WTC11 (cell line): ENCODE measurements at regions not wholly inside any gene's neighbourhood (a gene's known extent, or its start where the extent isn't known, plus 50 kb on each side); places are given as distances from the start of the nearest gene placed in this dataset.

Experiments
- AR ChIP-seq: fragments of 250-450 bp; sonication (Bioruptor Pico); IDR thresholded peaks from 2 replicates; pipeline ENCODE4 v1.9.0; 2021; ENCODE audit warnings: mild to moderate bottlenecking
- ATF3 ChIP-seq: sonication (generic); formaldehyde crosslinking; conservative IDR thresholded peaks from 2 replicates; pipeline ENCODE4 v1.8.1; 2022; ENCODE audit warnings: mild to moderate bottlenecking, missing genetic modification reagents
- CREB1 ChIP-seq: sonication (generic); formaldehyde crosslinking; IDR thresholded peaks from 2 replicates; pipeline ENCODE4 v1.8.0; 2023; ENCODE audit warnings: mild to moderate bottlenecking, missing genetic modification reagents
- CTCF ChIP-seq: fragments of 200-600 bp; IDR thresholded peaks from 2 replicates; pipeline ENCODE4 v1.8.0; 2022; ENCODE audit warnings: antibody characterized with exemption
- EMX1 ChIP-seq: fragments of 250-450 bp; sonication (Bioruptor Pico); IDR thresholded peaks from 2 replicates; pipeline ENCODE4 v1.8.0; 2021; ENCODE audit warnings: mild to moderate bottlenecking
- ERG ChIP-seq: fragments of 250-450 bp; sonication (Bioruptor Pico); IDR thresholded peaks from 2 replicates; pipeline ENCODE4 v1.8.0; 2021; ENCODE audit warnings: mild to moderate bottlenecking
- FOXK1 ChIP-seq: sonication (generic); formaldehyde crosslinking; IDR thresholded peaks from 2 replicates; pipeline ENCODE4 v1.8.0; 2022; ENCODE audit warnings: mild to moderate bottlenecking, moderate library complexity, missing genetic modification reagents
- FOXP4 ChIP-seq: sonication (generic); formaldehyde crosslinking; IDR thresholded peaks from 2 replicates; pipeline ENCODE4 v1.8.0; 2022; ENCODE audit warnings: mild to moderate bottlenecking, missing genetic modification reagents
- MAX ChIP-seq: sonication (generic); formaldehyde crosslinking; IDR thresholded peaks from 2 replicates; pipeline ENCODE4 v1.8.0; 2022; ENCODE audit warnings: mild to moderate bottlenecking, missing genetic modification reagents
- NFYB ChIP-seq: sonication (generic); formaldehyde crosslinking; conservative IDR thresholded peaks from 2 replicates; pipeline ENCODE4 v1.8.0; 2022; ENCODE audit warnings: low read depth, missing genetic modification reagents
- SP1 ChIP-seq: sonication (generic); formaldehyde crosslinking; conservative IDR thresholded peaks from 2 replicates; pipeline ENCODE4 v1.8.1; 2022; ENCODE audit warnings: missing genetic modification reagents
- USF1 ChIP-seq: sonication (generic); formaldehyde crosslinking; IDR thresholded peaks from 2 replicates; pipeline ENCODE4 v1.8.0; 2022; ENCODE audit warnings: mild to moderate bottlenecking, missing genetic modification reagents
- ZNF416 ChIP-seq: fragments of 250-450 bp; sonication (Bioruptor Pico); IDR thresholded peaks from 2 replicates; pipeline ENCODE4 v1.9.0; 2021; ENCODE audit warnings: mild to moderate bottlenecking, inconsistent platforms
- ZNF532 ChIP-seq: fragments of 250-450 bp; sonication (Bioruptor Pico); IDR thresholded peaks from 2 replicates; pipeline ENCODE4 v1.9.0; 2021; ENCODE audit warnings: mild to moderate bottlenecking, borderline replicate concordance

- TF ChIP-seq CTCF (no peak), ERG (CRISPR knock-in tag) (no peak), AR (CRISPR knock-in tag) (no peak), FOXP4 (CRISPR knock-in tag) (no peak), NFYB (CRISPR knock-in tag) (no peak), SP1 (no peak), MAX (CRISPR knock-in tag) (no peak), USF1 (no peak), ATF3 (CRISPR knock-in tag) (no peak), FOXK1 (CRISPR knock-in tag) (no peak), ZNF416 (CRISPR knock-in tag) (no peak), CREB1 (no peak), ZNF532 (CRISPR knock-in tag) (no peak), EMX1 (CRISPR knock-in tag) (no peak)
Measured at GRCh38 chr14:76313303-76313702, 62.6 kb upstream of the ESRRB start.
